ENCODE measurements at regions not wholly inside any gene's neighbourhood (a gene's known extent, or its start where the extent isn't known, plus 50 kb on each side); places are given as distances from the start of the nearest gene placed in this dataset.

DNA sequence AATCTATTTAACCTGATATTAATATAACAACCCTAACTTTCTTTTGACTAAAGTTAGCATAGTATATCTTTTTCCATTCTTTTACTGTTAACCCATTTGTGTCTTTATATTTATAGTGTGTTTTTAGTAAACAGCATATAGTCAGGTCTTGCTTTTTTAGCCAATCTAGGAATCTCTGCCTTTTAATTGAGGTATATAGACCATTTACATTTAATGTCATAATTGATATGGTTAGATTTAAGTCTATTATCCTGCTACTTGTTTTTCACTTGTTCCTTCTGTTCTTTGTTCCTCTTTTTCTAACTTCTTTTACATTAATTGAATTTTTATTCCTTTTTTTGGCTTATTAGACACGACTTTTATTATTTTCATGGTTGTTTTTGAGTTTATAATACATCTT is 174.4 kb downstream of the KCTD15 start:
- Histone ChIP-seq H3K36me3 (no peaks in the 10 kb centered on the region), H3K9me3 (ENCODE audit: low read depth) (no peaks in the 10 kb centered on the region), H3K27ac (no peak overlapping the region), H3K4me1 (ENCODE audit: low read depth) (no peaks in the 10 kb centered on the region), H3K27me3 (no peaks in the 10 kb centered on the region), H3K4me3 (no peak overlapping the region)
- TF ChIP-seq, protein P1, sequence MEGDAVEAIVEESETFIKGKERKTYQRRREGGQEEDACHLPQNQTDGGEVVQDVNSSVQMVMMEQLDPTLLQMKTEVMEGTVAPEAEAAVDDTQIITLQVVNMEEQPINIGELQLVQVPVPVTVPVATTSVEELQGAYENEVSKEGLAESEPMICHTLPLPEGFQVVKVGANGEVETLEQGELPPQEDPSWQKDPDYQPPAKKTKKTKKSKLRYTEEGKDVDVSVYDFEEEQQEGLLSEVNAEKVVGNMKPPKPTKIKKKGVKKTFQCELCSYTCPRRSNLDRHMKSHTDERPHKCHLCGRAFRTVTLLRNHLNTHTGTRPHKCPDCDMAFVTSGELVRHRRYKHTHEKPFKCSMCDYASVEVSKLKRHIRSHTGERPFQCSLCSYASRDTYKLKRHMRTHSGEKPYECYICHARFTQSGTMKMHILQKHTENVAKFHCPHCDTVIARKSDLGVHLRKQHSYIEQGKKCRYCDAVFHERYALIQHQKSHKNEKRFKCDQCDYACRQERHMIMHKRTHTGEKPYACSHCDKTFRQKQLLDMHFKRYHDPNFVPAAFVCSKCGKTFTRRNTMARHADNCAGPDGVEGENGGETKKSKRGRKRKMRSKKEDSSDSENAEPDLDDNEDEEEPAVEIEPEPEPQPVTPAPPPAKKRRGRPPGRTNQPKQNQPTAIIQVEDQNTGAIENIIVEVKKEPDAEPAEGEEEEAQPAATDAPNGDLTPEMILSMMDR (IDR thresholded peaks at IDR 0.05; ENCODE audit: low read depth, low read length): no peak
- DNase-seq (ENCODE audit: low read depth in 1 of 2, low spot score in 1 of 2): no peak

DNA sequence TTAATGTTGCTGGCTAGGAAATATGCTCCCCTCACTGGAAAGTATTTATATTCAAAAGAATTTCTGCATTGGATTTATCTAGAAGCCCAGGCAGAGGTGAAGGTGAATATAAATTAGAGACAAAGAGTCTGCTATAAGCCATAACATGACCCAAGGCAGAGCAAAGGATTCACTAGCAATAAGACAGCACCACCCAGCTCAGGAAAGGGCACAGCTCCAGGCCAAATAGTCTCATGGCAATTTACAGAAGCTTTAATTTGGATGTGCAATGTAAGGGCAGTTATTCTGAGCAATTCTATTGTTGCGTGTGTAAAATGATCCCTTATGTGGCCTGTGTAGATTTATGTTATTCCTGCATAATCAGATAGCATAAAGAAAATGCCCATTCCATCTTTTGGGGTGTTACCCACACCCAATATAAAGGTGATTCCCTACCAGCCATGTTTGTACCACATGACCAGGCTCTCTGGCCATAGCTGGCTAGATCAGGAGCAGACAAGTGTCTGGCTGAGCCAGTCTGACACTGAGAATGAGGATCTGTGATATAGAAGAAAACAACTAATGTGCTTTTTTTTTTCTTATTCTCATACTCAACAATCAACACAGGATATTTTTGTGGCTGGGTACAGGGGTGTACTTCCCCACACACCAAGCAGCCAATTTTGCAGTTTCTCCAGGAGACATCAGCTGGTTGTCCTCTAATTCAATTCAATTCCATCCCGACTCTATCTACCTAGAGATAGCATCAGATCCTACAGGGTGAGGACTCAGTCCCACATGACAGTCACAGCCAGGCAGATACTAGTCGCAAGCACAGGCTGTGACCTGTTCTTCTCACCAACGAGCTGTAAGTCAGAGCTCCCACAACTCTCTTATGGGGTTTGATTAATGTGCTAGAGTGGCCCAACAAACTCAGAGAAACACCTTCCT is 181.4 kb downstream of the KCTD15 start:
- DNase-seq (ENCODE audit: low read depth in 1 of 2, low spot score in 1 of 2): no peak
- H3K27me3 ChIP-seq: no peaks in the 10 kb centered on the region
- no peaks in the 10 kb centered on the region for H3K36me3 ChIP-seq
- H3K4me3 ChIP-seq: no peak overlapping the region
- TF ChIP-seq, protein P1 (IDR thresholded peaks at IDR 0.05; ENCODE audit: low read depth, low read length): no peak
- H3K9me3 ChIP-seq (ENCODE audit: low read depth): no peaks in the 10 kb centered on the region
- H3K27ac ChIP-seq: no peak overlapping the region
- H3K4me1 ChIP-seq (ENCODE audit: low read depth): no peaks in the 10 kb centered on the region

DNA sequence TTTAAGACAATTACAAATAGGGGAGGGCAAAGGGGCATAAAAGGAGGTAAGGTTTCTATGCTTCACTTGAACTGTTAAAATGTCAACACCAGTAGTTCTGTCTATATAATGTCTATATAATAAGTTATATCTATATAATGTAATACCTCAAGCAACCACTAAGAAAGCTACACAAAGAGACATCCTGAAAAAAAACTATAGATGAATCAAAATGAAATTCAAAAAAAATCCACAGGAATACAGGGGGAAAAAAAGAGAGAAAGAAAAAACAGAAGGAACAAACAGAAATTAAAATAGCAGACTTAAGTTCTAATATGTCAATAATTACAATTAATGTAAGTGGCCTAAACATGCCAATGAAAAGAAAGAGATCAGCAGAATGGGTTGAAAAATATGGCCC is 186.0 kb downstream of the KCTD15 start:
- no peaks in the 10 kb centered on the region for H3K27me3 ChIP-seq
- H3K4me3 ChIP-seq: no peak overlapping the region
- H3K4me1 ChIP-seq (ENCODE audit: low read depth): no peaks in the 10 kb centered on the region
- H3K27ac ChIP-seq: no peak overlapping the region
- no peak for DNase-seq (ENCODE audit: low read depth in 1 of 2, low spot score in 1 of 2)
- H3K9me3 ChIP-seq (ENCODE audit: low read depth): no peaks in the 10 kb centered on the region
- H3K36me3 ChIP-seq: no peaks in the 10 kb centered on the region
- TF ChIP-seq, protein P1 (IDR thresholded peaks at IDR 0.05; ENCODE audit: low read depth, low read length): no peak

DNA sequence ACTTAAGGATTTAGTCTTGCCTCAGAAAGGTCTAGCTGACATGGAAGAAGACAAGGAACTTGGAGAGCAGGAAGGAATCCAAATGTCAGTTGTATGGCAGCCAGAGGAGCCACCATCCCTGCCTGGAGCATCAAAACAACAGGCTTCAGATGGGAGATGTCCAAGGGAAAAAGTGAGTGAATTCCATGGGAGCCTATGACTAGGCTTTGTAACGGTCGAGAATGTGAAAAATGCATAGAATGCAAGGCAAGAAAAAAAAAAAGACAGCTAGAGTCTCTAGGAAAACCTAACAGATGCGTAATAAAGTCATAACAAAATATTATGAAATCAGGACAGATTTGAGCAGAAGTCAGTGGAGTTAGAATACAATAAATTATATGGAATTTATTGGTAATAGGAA is 183.7 kb upstream of the LSM14A start:
- DNase-seq (ENCODE audit: low read depth in 1 of 2, low spot score in 1 of 2): no peak
- TF ChIP-seq, protein P1 (IDR thresholded peaks at IDR 0.05; ENCODE audit: low read depth, low read length): no peak

DNA sequence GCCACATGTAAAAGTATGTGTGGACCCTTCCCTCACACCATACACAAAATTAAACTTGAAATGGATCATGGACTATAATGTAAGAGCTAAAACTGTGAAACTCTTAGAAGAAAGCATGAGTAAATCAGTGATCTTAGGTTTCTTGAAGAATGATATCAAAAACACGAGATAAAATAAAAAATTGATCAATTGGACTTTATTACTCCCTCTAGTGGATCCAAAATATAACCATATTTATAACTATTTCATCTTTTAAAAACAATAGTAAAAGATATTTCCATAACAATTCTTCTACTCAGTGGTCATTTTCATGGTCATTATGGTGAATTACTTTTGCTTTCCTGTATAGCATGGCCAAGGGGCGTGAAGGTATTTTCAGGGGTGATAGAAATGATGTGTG is 174.6 kb upstream of the LSM14A start:
- no peaks in the 10 kb centered on the region for H3K36me3 ChIP-seq
- no peaks in the 10 kb centered on the region for H3K4me1 ChIP-seq (ENCODE audit: low read depth)
- no peak overlapping the region for H3K27ac ChIP-seq
- H3K9me3 ChIP-seq (ENCODE audit: low read depth): no peaks in the 10 kb centered on the region
- H3K27me3 ChIP-seq: no peaks in the 10 kb centered on the region
- no peak for DNase-seq (ENCODE audit: low read depth in 1 of 2, low spot score in 1 of 2)
- H3K4me3 ChIP-seq: no peak overlapping the region
- TF ChIP-seq, protein P1 (IDR thresholded peaks at IDR 0.05; ENCODE audit: low read depth, low read length): peak; percentile 14

More for the DNA sequence above, 183.7 kb upstream of the LSM14A start:
- Histone ChIP-seq H3K27me3 (no peaks in the 10 kb centered on the region), H3K4me1 (ENCODE audit: low read depth) (peaks cover 5% of the 10 kb centered on the region), H3K27ac (no peak overlapping the region), H3K9me3 (ENCODE audit: low read depth) (no peaks in the 10 kb centered on the region), H3K36me3 (no peaks in the 10 kb centered on the region), H3K4me3 (no peak overlapping the region)
